Endothelial cell of umbilical vein (primary cell): ENCODE measurements at regions not wholly inside any gene's neighbourhood (a gene's known extent, or its start where the extent isn't known, plus 50 kb on each side); places are given as distances from the start of the nearest gene placed in this dataset.

Source experiments
- BruUV-seq: library from RNA; stranded (reverse); fragments of 400-500 nt; replicated peaks from 2 replicates; lab custom pipeline; 2021; lab: Mats Ljungman, UMichigan
- CTCF ChIA-PET: fragments of 300-600, 350-600 bp; sonication (Branson Sonifier 250); formaldehyde crosslinking; loops from one replicate; lab custom pipeline; 2021; ENCODE audit warnings: antibody characterized with exemption, inconsistent platforms; lab: Charles Lee
- POLR2A ChIA-PET: fragments of 300-600, 350-600 bp; sonication (Branson Sonifier 250); formaldehyde crosslinking; loops from one replicate; lab custom pipeline; 2021; ENCODE audit warnings: antibody characterized with exemption, inconsistent platforms; lab: Charles Lee
- DNase-seq: peaks from one replicate; pipeline ENCODE4 v3.0.0-alpha.2; 2011; ENCODE audit warnings: low read depth, low spot score
- FAIRE-seq: peaks from 2 replicates; lab custom pipeline; 2011; peaks lifted over from hg19 to GRCh38; lab: Jason Lieb, UNC
- H2AFZ ChIP-seq: 2 replicates; pipeline ENCODE4 v1.6.0; 2012; ENCODE audit warnings: low read depth, low read length, control low read depth, inconsistent platforms
- H3K27ac ChIP-seq: 2 replicates; pipeline ENCODE4 v1.5.1; 2011; ENCODE audit warnings: low read depth, mild to moderate bottlenecking, control low read depth, low read length, moderate library complexity; ENCODE audit not compliant: insufficient read depth
- H3K27me3 ChIP-seq, 2 experiments: 2 replicates each; pipeline versions ENCODE4 v1.6.0 to v1.6.1; 2011; ENCODE audit warnings: low read length in 2 of 2, mixed read lengths in 1 of 2; ENCODE audit not compliant: control insufficient read depth in 2 of 2, insufficient read depth in 2 of 2
- H3K36me3 ChIP-seq, 2 experiments: 2 replicates in 1 of 2; 3 replicates in 1 of 2; pipeline ENCODE4 v1.5.1; 2011; ENCODE audit warnings: low read length in 2 of 2, mild to moderate bottlenecking in 1 of 2, moderate library complexity in 1 of 2; ENCODE audit not compliant: control insufficient read depth in 2 of 2, insufficient read depth in 2 of 2; ENCODE audit errors: extremely low read depth in 1 of 2
- H3K4me1 ChIP-seq: 3 replicates; pipeline ENCODE4 v1.5.1; 2011; ENCODE audit warnings: mild to moderate bottlenecking, low read length; ENCODE audit not compliant: control insufficient read depth, insufficient read depth; ENCODE audit errors: extremely low read depth
- H3K4me2 ChIP-seq: 2 replicates; pipeline ENCODE4 v1.6.1; 2011; ENCODE audit warnings: low read length, control low read depth, mixed read lengths; ENCODE audit not compliant: insufficient read depth
- H3K4me3 ChIP-seq, 3 experiments: fragments of 200-600 bp in 1 of 3; sonication (generic), shearing (Covaris generic) in 1 of 3; replicated peaks in 1 of 3; 2 replicates each; pipeline ENCODE4 v1.5.1; 2011 to 2016; ENCODE audit warnings: control low read depth in 3 of 3, low read length in 3 of 3, mild to moderate bottlenecking in 2 of 3, inconsistent platforms in 1 of 3, low read depth in 1 of 3, moderate library complexity in 1 of 3; ENCODE audit not compliant: insufficient read depth in 1 of 3
- H3K79me2 ChIP-seq: 2 replicates; pipeline ENCODE4 v1.6.0; 2012; ENCODE audit warnings: low read length, inconsistent platforms; ENCODE audit not compliant: control insufficient read depth, insufficient read depth
- H3K9ac ChIP-seq: replicated peaks from 2 replicates; pipeline ENCODE3; 2011; ENCODE audit warnings: low read length, control low read depth; ENCODE audit not compliant: insufficient read depth; ENCODE audit errors: extremely low read depth
- H3K9me1 ChIP-seq: replicated peaks from 3 replicates; pipeline ENCODE4 v1.6.0; 2011; ENCODE audit warnings: mild to moderate bottlenecking, low read length; ENCODE audit not compliant: control insufficient read depth, insufficient read depth; ENCODE audit errors: extremely low read depth
- H3K9me3 ChIP-seq: replicated peaks from 2 replicates; pipeline ENCODE4 v1.5.1; 2012; ENCODE audit warnings: low read length, inconsistent platforms; ENCODE audit not compliant: control insufficient read depth, insufficient read depth
- H4K20me1 ChIP-seq: replicated peaks from 2 replicates; pipeline ENCODE3; 2011; ENCODE audit warnings: mild to moderate bottlenecking, low read length; ENCODE audit not compliant: control insufficient read depth, insufficient read depth; ENCODE audit errors: extremely low read depth
- CTCF ChIP-seq, 2 donors: IDR thresholded peaks; 1 replicate in 1 of 2; 2 replicates in 1 of 2; pipeline ENCODE4 v1.5.1; 2011; ENCODE audit warnings: low read length in 2 of 2, mild to moderate bottlenecking in 2 of 2, moderate library complexity in 2 of 2, control low read depth in 1 of 2, inconsistent platforms in 1 of 2, low read depth in 1 of 2; ENCODE audit not compliant: insufficient read depth in 1 of 2; ENCODE audit errors: extremely low read depth in 1 of 2
- EZH2 ChIP-seq: IDR thresholded peaks from 2 replicates; pipeline ENCODE4 v1.6.1; 2012; ENCODE audit warnings: borderline replicate concordance, low read depth, mild to moderate bottlenecking, moderate library complexity, low read length, inconsistent platforms; ENCODE audit not compliant: severe bottlenecking
- FOS ChIP-seq: IDR thresholded peaks from 2 replicates; pipeline ENCODE4 v1.6.1; 2011; ENCODE audit warnings: mild to moderate bottlenecking, low read length, moderate library complexity, borderline replicate concordance; ENCODE audit not compliant: insufficient read depth
- GATA2 ChIP-seq: IDR thresholded peaks from 2 replicates; pipeline ENCODE4 v1.7.0; 2011; ENCODE audit warnings: low read depth, mild to moderate bottlenecking, moderate library complexity, mixed read lengths, low read length; ENCODE audit not compliant: insufficient read length, insufficient read depth
- JUN ChIP-seq: IDR thresholded peaks from 2 replicates; pipeline ENCODE4 v1.6.1; 2011; ENCODE audit warnings: borderline replicate concordance, low read depth; ENCODE audit not compliant: insufficient read length, insufficient read depth
- MYC ChIP-seq: IDR thresholded peaks from one replicate; pipeline ENCODE4 v1.6.1; 2011; ENCODE audit warnings: mild to moderate bottlenecking, low read depth, low read length
- POLR2A ChIP-seq: IDR thresholded peaks from 2 replicates; pipeline ENCODE4 v1.6.1; 2012; ENCODE audit warnings: low read depth, mild to moderate bottlenecking, control low read depth, low read length
- POLR2AphosphoS5 ChIP-seq: IDR thresholded peaks from 2 replicates; pipeline ENCODE4 v1.6.1; 2012; ENCODE audit warnings: low read depth, mild to moderate bottlenecking, control low read depth, low read length, moderate library complexity; ENCODE audit not compliant: insufficient read depth
- dilution Hi-C: fragments of 300-500 bp; cut with MboI; formaldehyde crosslinking; loops from one replicate; pipeline ENCODE4 v1.15.0; 2019; ENCODE audit warnings: low sequenced_read_pairs; ENCODE audit not compliant: extremely low pct_ligation_motif_present
- intact Hi-C: fragments of 100-400 bp; cut with micrococcal nuclease; formaldehyde crosslinking; loops from one replicate; pipeline ENCODE4 v1.10.0; 2022
- TF ChIP-seq, protein P1 (sequence below): IDR thresholded peaks from 2 replicates; pipeline ENCODE4 v1.6.1; 2011; ENCODE audit not compliant: insufficient read depth, insufficient read length

DNA sequence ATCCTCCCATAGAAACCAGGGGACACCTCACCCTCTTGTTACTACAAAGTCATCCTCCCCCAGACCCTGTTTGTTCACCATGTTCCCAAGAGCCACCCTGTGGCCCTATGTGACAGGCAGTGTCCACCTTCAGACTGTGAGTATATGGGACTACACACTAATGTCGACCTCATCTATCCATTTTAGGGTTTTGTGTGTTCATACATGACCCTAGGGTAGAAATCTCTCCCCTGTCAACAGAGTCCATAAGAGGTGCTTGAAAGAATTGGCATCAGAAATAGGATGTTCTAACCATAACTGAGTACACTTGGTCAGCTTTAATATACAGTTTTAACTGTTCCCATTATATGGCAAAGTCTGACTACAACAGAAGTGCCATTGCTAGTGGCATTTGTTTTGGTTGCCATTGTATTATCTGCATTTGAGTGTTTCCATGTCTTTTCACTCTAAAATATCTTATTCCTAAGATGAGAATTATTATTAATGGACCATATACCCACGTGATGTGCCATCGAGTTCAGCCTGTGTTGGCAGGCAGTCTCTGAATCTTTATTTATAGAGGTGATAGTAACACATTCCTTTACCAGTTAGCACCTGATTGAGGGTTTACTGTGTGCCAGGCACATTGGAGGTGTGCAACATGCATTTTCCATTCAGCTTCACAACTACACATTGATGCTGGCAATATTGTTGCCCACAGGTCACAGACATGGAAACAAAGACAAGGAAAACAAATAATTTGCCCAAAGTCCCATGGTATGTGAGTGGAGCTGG lies 590.6 kb upstream of the IGFBP3 start:
- H3K27me3 ChIP-seq: no peaks in the 10 kb centered on the region
- H3K36me3 ChIP-seq: no peaks in the 10 kb centered on the region
- H3K4me1 ChIP-seq: no peaks in the 10 kb centered on the region
- no peaks in the 10 kb centered on the region for H3K9me1 ChIP-seq
- no peaks in the 10 kb centered on the region for H4K20me1 ChIP-seq
- ChIA-PET CTCF (no interaction called here), POLR2A (no interaction called here)
- H3K9me3 ChIP-seq: no peaks in the 10 kb centered on the region
- H3K27ac ChIP-seq: no peak overlapping the region
- no peak overlapping the region for H2AFZ ChIP-seq
- intact Hi-C loops: no loop called here
- FAIRE-seq (no peak), DNase-seq (no peak)
- no TSS peak for BruUV-seq
- H3K4me2 ChIP-seq: no peak overlapping the region
- no peak overlapping the region for H3K4me3 ChIP-seq
- no peak overlapping the region for H3K9ac ChIP-seq
- no peak for TF ChIP-seq GATA2
- TF ChIP-seq MYC: no peak
- TF ChIP-seq JUN: no peak
- TF ChIP-seq POLR2A: no peak
- TF ChIP-seq POLR2AphosphoS5: no peak
- TF ChIP-seq EZH2: no peak
- TF ChIP-seq FOS: no peak
- TF ChIP-seq, protein P1, sequence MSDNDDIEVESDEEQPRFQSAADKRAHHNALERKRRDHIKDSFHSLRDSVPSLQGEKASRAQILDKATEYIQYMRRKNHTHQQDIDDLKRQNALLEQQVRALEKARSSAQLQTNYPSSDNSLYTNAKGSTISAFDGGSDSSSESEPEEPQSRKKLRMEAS: no peak
- TF ChIP-seq CTCF (IDR thresholded peaks at IDR 0.05; ENCODE audit: extremely low read depth in 1 of 2, insufficient read depth in 1 of 2, low read depth in 1 of 2, low read length in 2 of 2): no peak
- no peaks in the 10 kb centered on the region for H3K79me2 ChIP-seq
- dilution Hi-C loops: no loop called here
